ENCODE measurements at regions not wholly inside any gene's neighbourhood (a gene's known extent, or its start where the extent isn't known, plus 50 kb on each side); places are given as distances from the start of the nearest gene placed in this dataset.
"Not testable (repeated sequence)": the region's sequence is repeated elsewhere in the genome, so short reads cannot be mapped to it uniquely, and the experiment has no call there.

- in situ Hi-C loops (cut with HindIII; ENCODE audit: low sequenced_read_pairs), result no loop called here
- no peak for DNase-seq (ENCODE audit: low read depth, low spot score)
- no peak for TF ChIP-seq CTCF (IDR thresholded peaks at IDR 0.05; ENCODE audit: low read depth, low read length)
- H3K4me3 ChIP-seq (ENCODE audit: low read depth, low read length), result no peak overlapping the region
These were observed 878.5 kb upstream of the ANO3 start for GRCh38 chr11:25453471-25453870.

GRCh38 chr11:25456211-25456610, 875.7 kb upstream of the ANO3 start:
- H3K4me3 ChIP-seq (ENCODE audit: low read depth, low read length), result no peak overlapping the region
- DNase-seq (ENCODE audit: low read depth, low spot score), result no peak
- in situ Hi-C loops (cut with HindIII; ENCODE audit: low sequenced_read_pairs), result no loop called here
- no peak for TF ChIP-seq CTCF (IDR thresholded peaks at IDR 0.05; ENCODE audit: low read depth, low read length)

- no peak for DNase-seq (ENCODE audit: low read depth, low spot score)
- no peak overlapping the region for H3K4me3 ChIP-seq (ENCODE audit: low read depth, low read length)
- in situ Hi-C loops (cut with HindIII; ENCODE audit: low sequenced_read_pairs), result no loop called here
- TF ChIP-seq CTCF (IDR thresholded peaks at IDR 0.05; ENCODE audit: low read depth, low read length), result no peak
These were observed 847.9 kb upstream of the ANO3 start for GRCh38 chr11:25483915-25484635.

- DNase-seq (ENCODE audit: low read depth, low spot score), result no peak
- in situ Hi-C loops (cut with HindIII; ENCODE audit: low sequenced_read_pairs), result no loop called here
- no peak overlapping the region for H3K4me3 ChIP-seq (ENCODE audit: low read depth, low read length)
- no peak for TF ChIP-seq CTCF (IDR thresholded peaks at IDR 0.05; ENCODE audit: low read depth, low read length)
These were observed 846.6 kb upstream of the ANO3 start for GRCh38 chr11:25485315-25485714.

GRCh38 chr11:25486338-25486737, 845.6 kb upstream of the ANO3 start:
- in situ Hi-C loops (cut with HindIII; ENCODE audit: low sequenced_read_pairs); H3K4me3 ChIP-seq (ENCODE audit: low read depth, low read length); DNase-seq (ENCODE audit: low read depth, low spot score): not testable (repeated sequence)

- DNase-seq (ENCODE audit: low read depth, low spot score); H3K4me3 ChIP-seq (ENCODE audit: low read depth, low read length): not testable (repeated sequence)
These were observed 843.8 kb upstream of the ANO3 start for GRCh38 chr11:25488176-25488575.

GRCh38 chr11:25501426-25501825, 830.5 kb upstream of the ANO3 start:
- in situ Hi-C loops (cut with HindIII; ENCODE audit: low sequenced_read_pairs); DNase-seq (ENCODE audit: low read depth, low spot score); H3K4me3 ChIP-seq (ENCODE audit: low read depth, low read length): not testable (repeated sequence)

More at GRCh38 chr11:25488176-25488575, 843.8 kb upstream of the ANO3 start:
- in situ Hi-C loops (cut with HindIII; ENCODE audit: low sequenced_read_pairs), result not testable (repeated sequence)

- in situ Hi-C loops (cut with HindIII; ENCODE audit: low sequenced_read_pairs), result no loop called here
- H3K4me3 ChIP-seq (ENCODE audit: low read depth, low read length), result no peak overlapping the region
- DNase-seq (ENCODE audit: low read depth, low spot score), result no peak
- no peak for TF ChIP-seq CTCF (IDR thresholded peaks at IDR 0.05; ENCODE audit: low read depth, low read length)
These were observed 816.4 kb upstream of the ANO3 start for GRCh38 chr11:25515576-25515975.

Measured in astrocyte of the spinal cord (primary cell).